CD4-positive, alpha-beta T cell treated with Interleukin-15 for 1 hour (primary cell): ENCODE measurements at regions not wholly inside any gene's neighbourhood (a gene's known extent, or its start where the extent isn't known, plus 50 kb on each side); places are given as distances from the start of the nearest gene placed in this dataset.
"Not testable (repeated sequence)": the region's sequence is repeated elsewhere in the genome, so short reads cannot be mapped to it uniquely, and the experiment has no call there.

Experiments
- DNase-seq: peaks from one replicate; pipeline ENCODE4 v3.0.0-alpha.2; 2020

GRCh38 chrX:13419918-13420317, 100.1 kb upstream of the ATXN3L start:
- DNase-seq = no peak

GRCh38 chrX:13419276-13419675, 99.4 kb upstream of the ATXN3L start:
- no peak for DNase-seq

GRCh38 chrX:13418126-13419097, 98.6 kb upstream of the ATXN3L start:
- DNase-seq = no peak

- no peak for DNase-seq
These were observed 95.7 kb upstream of the ATXN3L start for GRCh38 chrX:13415509-13415908.

GRCh38 chrX:13414006-13414647, 94.3 kb upstream of the ATXN3L start:
- DNase-seq = no peak

- no peak for DNase-seq
These were observed 92.4 kb upstream of the ATXN3L start for GRCh38 chrX:13412208-13412600.

GRCh38 chrX:13411496-13412207, 91.8 kb upstream of the ATXN3L start:
- DNase-seq = no peak

- not testable (repeated sequence) for DNase-seq
These were observed 88.7 kb upstream of the ATXN3L start for GRCh38 chrX:13408599-13408998.

- DNase-seq = not testable (repeated sequence)
These were observed 84.9 kb upstream of the ATXN3L start for GRCh38 chrX:13404777-13405176.

- DNase-seq = no peak
These were observed 84.5 kb upstream of the ATXN3L start for GRCh38 chrX:13404364-13404763.

- no peak for DNase-seq
These were observed 81.9 kb upstream of the ATXN3L start for GRCh38 chrX:13401724-13402123.

GRCh38 chrX:13398839-13399238, 79.0 kb upstream of the ATXN3L start:
- DNase-seq = no peak

- no peak for DNase-seq
These were observed 78.3 kb upstream of the ATXN3L start for GRCh38 chrX:13397878-13398818.

- no peak for DNase-seq
These were observed 77.1 kb upstream of the ATXN3L start for GRCh38 chrX:13396924-13397323.

- no peak for DNase-seq
These were observed 69.6 kb upstream of the ATXN3L start for GRCh38 chrX:13389501-13389900.

GRCh38 chrX:13387666-13388494, 68.0 kb upstream of the ATXN3L start:
- no peak for DNase-seq

- DNase-seq = no peak
These were observed 66.8 kb upstream of the ATXN3L start for GRCh38 chrX:13386636-13387035.

GRCh38 chrX:13386092-13386491, 66.2 kb upstream of the ATXN3L start:
- no peak for DNase-seq

GRCh38 chrX:13383907-13384306, 64.1 kb upstream of the ATXN3L start:
- no peak for DNase-seq

GRCh38 chrX:13381514-13381913, 61.7 kb upstream of the ATXN3L start:
- DNase-seq = no peak

- DNase-seq = no peak
These were observed 60.4 kb upstream of the ATXN3L start for GRCh38 chrX:13380211-13380610.
